Panc1 (cell line): ENCODE measurements at regions not wholly inside any gene's neighbourhood (a gene's known extent, or its start where the extent isn't known, plus 50 kb on each side); places are given as distances from the start of the nearest gene placed in this dataset.

Source experiments
- ATAC-seq: fragments of 200-7000 bp; cut with Tn5 transposase; 2 replicates; pipeline ENCODE4 v1.9.1; 2020; ENCODE audit warnings: mild to moderate bottlenecking, moderate library complexity
- BruUV-seq: library from RNA; stranded (reverse); fragments of 400-500 nt; replicated peaks from 2 replicates; lab custom pipeline; 2021; lab: Mats Ljungman, UMichigan
- CTCF ChIA-PET: fragments of 300-600 bp; sonication (Branson Sonifier 250); formaldehyde crosslinking; loops from one replicate; lab custom pipeline; 2022; ENCODE audit warnings: antibody characterized with exemption; lab: Charles Lee
- POLR2A ChIA-PET: fragments of 300-600 bp; sonication (Branson Sonifier 250); formaldehyde crosslinking; loops from one replicate; lab custom pipeline; 2022; ENCODE audit warnings: antibody characterized with exemption; lab: Charles Lee
- DNase-seq: peaks from one replicate; pipeline ENCODE4 v3.0.0-alpha.2; 2010; ENCODE audit warnings: low read depth, low spot score
- H3K27ac ChIP-seq: 2 replicates; pipeline ENCODE4 v1.5.1; 2011; ENCODE audit warnings: mild to moderate bottlenecking, low read length, inconsistent platforms
- H3K27me3 ChIP-seq: fragments of 200-500 bp; sonication (Bioruptor generic); 2 replicates; pipeline ENCODE4 v1.6.0; 2014; ENCODE audit warnings: low read length, inconsistent platforms; ENCODE audit not compliant: control insufficient read depth, insufficient read depth
- H3K36me3 ChIP-seq: fragments of 200-500 bp; sonication (Bioruptor generic); 2 replicates; pipeline ENCODE4 v1.5.1; 2014; ENCODE audit warnings: inconsistent platforms, mild to moderate bottlenecking, low read length, moderate library complexity; ENCODE audit not compliant: control insufficient read depth, insufficient read depth
- H3K4me1 ChIP-seq: 2 replicates; pipeline ENCODE4 v1.5.1; 2011; ENCODE audit warnings: inconsistent platforms, mild to moderate bottlenecking, low read length, moderate library complexity; ENCODE audit not compliant: control insufficient read depth, insufficient read depth
- H3K4me3 ChIP-seq, 2 experiments: 2 replicates each; pipeline ENCODE4 v1.5.1; 2011 to 2012; ENCODE audit warnings: low read depth in 2 of 2, low read length in 2 of 2, mild to moderate bottlenecking in 2 of 2, inconsistent platforms in 1 of 2, moderate library complexity in 1 of 2
- H3K9me3 ChIP-seq: fragments of 200-500 bp; sonication (Bioruptor generic); 2 replicates; pipeline ENCODE4 v1.5.1; 2014; ENCODE audit warnings: low read depth, mild to moderate bottlenecking, inconsistent platforms, low read length, moderate library complexity; ENCODE audit not compliant: control insufficient read depth, insufficient read depth
- POLR2AphosphoS5 ChIP-seq: IDR thresholded peaks from 2 replicates; pipeline ENCODE4 v1.6.1; 2012; ENCODE audit warnings: mild to moderate bottlenecking, low read depth, low read length, moderate library complexity
- SIN3A ChIP-seq: IDR thresholded peaks from 2 replicates; pipeline ENCODE4 v1.6.1; 2012; ENCODE audit warnings: low read depth, mild to moderate bottlenecking, low read length, moderate library complexity, borderline replicate concordance; ENCODE audit not compliant: insufficient read depth
- TCF7L2 ChIP-seq: IDR thresholded peaks from 2 replicates; pipeline ENCODE4 v1.6.1; 2011; ENCODE audit warnings: mild to moderate bottlenecking, low read depth, low read length, inconsistent platforms
- in situ Hi-C: cut with HindIII; loops from 2 replicates; pipeline ENCODE4 v1.10.0; 2016; ENCODE audit warnings: low sequenced_read_pairs, low pct_unique_long_range_greater_than_20kb
- intact Hi-C: fragments of 100-400 bp; cut with micrococcal nuclease; formaldehyde crosslinking; loops from one replicate; pipeline ENCODE4 v1.10.0; 2022; ENCODE audit not compliant: unreplicated experiment
- TF ChIP-seq, protein P1 (sequence below): fragments of 450-650 bp; IDR thresholded peaks from 2 replicates; pipeline ENCODE4 v1.5.1; 2017; ENCODE audit warnings: mild to moderate bottlenecking
- TF ChIP-seq, protein P2 (sequence below), 2 experiments: IDR thresholded peaks; 2 replicates each; pipeline ENCODE4 v1.6.1; 2011 to 2012; ENCODE audit warnings: low read depth in 2 of 2, control low read depth in 1 of 2, low read length in 1 of 2, mild to moderate bottlenecking in 1 of 2, moderate library complexity in 1 of 2; ENCODE audit not compliant: insufficient read depth in 1 of 2

DNA sequence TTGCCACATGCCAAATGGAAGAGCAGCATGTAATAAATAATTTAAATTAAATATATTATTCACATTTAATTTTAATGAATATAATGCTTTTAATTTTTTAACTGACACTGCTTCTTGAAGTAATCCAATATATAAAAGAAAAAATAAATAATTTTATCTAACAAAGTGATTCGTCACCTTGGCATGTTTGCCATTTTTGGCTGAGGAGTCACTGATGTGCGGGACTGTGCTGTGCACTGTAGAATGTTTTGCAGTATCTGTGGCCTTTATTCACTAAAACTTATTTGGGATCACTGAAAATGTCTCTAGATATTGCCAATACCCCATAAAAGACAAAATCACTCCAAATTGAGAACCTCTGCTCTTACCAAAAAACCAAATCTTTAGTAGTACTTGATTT lies 807.8 kb downstream of the BRINP3 start:
- H3K36me3 ChIP-seq, result no peaks in the 10 kb centered on the region
- in situ Hi-C loops (no loop called here), intact Hi-C loops (no loop called here)
- H3K4me3 ChIP-seq, result no peak overlapping the region
- no TSS peak for BruUV-seq
- H3K9me3 ChIP-seq, result no peaks in the 10 kb centered on the region
- H3K27me3 ChIP-seq, result no peaks in the 10 kb centered on the region
- TF ChIP-seq, protein P1, sequence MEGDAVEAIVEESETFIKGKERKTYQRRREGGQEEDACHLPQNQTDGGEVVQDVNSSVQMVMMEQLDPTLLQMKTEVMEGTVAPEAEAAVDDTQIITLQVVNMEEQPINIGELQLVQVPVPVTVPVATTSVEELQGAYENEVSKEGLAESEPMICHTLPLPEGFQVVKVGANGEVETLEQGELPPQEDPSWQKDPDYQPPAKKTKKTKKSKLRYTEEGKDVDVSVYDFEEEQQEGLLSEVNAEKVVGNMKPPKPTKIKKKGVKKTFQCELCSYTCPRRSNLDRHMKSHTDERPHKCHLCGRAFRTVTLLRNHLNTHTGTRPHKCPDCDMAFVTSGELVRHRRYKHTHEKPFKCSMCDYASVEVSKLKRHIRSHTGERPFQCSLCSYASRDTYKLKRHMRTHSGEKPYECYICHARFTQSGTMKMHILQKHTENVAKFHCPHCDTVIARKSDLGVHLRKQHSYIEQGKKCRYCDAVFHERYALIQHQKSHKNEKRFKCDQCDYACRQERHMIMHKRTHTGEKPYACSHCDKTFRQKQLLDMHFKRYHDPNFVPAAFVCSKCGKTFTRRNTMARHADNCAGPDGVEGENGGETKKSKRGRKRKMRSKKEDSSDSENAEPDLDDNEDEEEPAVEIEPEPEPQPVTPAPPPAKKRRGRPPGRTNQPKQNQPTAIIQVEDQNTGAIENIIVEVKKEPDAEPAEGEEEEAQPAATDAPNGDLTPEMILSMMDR, result no peak
- TF ChIP-seq, protein P2, sequence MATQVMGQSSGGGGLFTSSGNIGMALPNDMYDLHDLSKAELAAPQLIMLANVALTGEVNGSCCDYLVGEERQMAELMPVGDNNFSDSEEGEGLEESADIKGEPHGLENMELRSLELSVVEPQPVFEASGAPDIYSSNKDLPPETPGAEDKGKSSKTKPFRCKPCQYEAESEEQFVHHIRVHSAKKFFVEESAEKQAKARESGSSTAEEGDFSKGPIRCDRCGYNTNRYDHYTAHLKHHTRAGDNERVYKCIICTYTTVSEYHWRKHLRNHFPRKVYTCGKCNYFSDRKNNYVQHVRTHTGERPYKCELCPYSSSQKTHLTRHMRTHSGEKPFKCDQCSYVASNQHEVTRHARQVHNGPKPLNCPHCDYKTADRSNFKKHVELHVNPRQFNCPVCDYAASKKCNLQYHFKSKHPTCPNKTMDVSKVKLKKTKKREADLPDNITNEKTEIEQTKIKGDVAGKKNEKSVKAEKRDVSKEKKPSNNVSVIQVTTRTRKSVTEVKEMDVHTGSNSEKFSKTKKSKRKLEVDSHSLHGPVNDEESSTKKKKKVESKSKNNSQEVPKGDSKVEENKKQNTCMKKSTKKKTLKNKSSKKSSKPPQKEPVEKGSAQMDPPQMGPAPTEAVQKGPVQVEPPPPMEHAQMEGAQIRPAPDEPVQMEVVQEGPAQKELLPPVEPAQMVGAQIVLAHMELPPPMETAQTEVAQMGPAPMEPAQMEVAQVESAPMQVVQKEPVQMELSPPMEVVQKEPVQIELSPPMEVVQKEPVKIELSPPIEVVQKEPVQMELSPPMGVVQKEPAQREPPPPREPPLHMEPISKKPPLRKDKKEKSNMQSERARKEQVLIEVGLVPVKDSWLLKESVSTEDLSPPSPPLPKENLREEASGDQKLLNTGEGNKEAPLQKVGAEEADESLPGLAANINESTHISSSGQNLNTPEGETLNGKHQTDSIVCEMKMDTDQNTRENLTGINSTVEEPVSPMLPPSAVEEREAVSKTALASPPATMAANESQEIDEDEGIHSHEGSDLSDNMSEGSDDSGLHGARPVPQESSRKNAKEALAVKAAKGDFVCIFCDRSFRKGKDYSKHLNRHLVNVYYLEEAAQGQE (IDR thresholded peaks at IDR 0.05; ENCODE audit: insufficient read depth in 1 of 2, low read depth in 2 of 2, low read length in 1 of 2), result no peak
- no peak for TF ChIP-seq TCF7L2
- TF ChIP-seq POLR2AphosphoS5, result no peak
- TF ChIP-seq SIN3A, result no peak
- H3K27ac ChIP-seq, result no peak overlapping the region
- ChIA-PET CTCF (no interaction called here), POLR2A (no interaction called here)
- no peaks in the 10 kb centered on the region for H3K4me1 ChIP-seq
- no peak for DNase-seq
- no peak for ATAC-seq

DNA sequence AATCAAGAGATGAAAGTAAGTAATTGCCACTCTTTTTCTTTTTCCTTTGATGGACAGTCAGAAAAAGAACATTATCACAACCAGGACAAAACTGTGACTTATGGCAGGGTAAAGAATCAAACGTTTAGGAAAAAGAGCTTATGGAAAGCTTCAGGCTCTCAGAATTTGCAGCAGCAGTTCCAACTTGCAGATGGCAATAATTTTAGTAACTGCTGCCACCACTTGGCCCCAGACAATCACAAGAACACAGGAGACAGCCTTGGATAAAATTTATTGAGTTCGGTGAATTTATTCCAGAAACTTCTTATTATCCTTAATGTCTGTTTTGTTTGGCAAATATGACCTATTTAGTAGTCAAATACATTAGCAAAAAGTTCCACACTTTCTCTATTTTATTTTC lies 804.4 kb downstream of the BRINP3 start:
- Histone ChIP-seq H3K4me3 (no peak overlapping the region), H3K27me3 (no peaks in the 10 kb centered on the region), H3K36me3 (no peaks in the 10 kb centered on the region), H3K4me1 (no peaks in the 10 kb centered on the region), H3K27ac (no peak overlapping the region), H3K9me3 (no peaks in the 10 kb centered on the region)
- ChIA-PET CTCF (no interaction called here), POLR2A (no interaction called here)
- DNase-seq (no peak), ATAC-seq (no peak)
- in situ Hi-C loops (no loop called here), intact Hi-C loops (no loop called here)
- no TSS peak for BruUV-seq
- TF ChIP-seq, protein P2 (IDR thresholded peaks at IDR 0.05; ENCODE audit: insufficient read depth in 1 of 2, low read depth in 2 of 2, low read length in 1 of 2), result no peak
- TF ChIP-seq, protein P1, result no peak
- TF ChIP-seq POLR2AphosphoS5, result no peak
- no peak for TF ChIP-seq TCF7L2
- no peak for TF ChIP-seq SIN3A
